ENCODE measurements at regions not wholly inside any gene's neighbourhood (a gene's known extent, or its start where the extent isn't known, plus 50 kb on each side); places are given as distances from the start of the nearest gene placed in this dataset.

- no peak for TF ChIP-seq CTCF (IDR thresholded peaks at IDR 0.05)
- DNase-seq (ENCODE audit: low spot score): no peak
- ATAC-seq (ENCODE audit: low FRiP score): no peak
Observed at GRCh38 chr22:49555526-49555925, 272.1 kb downstream of the BRD1 start.

GRCh38 chr22:49554741-49555140 lies 272.9 kb downstream of the BRD1 start:
- ATAC-seq (ENCODE audit: low FRiP score): no peak
- DNase-seq (ENCODE audit: low spot score): no peak

GRCh38 chr22:49554296-49554625 lies 273.4 kb downstream of the BRD1 start:
- DNase-seq (ENCODE audit: low spot score): no peak

More at GRCh38 chr22:49554741-49555140, 272.9 kb downstream of the BRD1 start:
- no peak for TF ChIP-seq CTCF (IDR thresholded peaks at IDR 0.05)

GRCh38 chr22:49553518-49554295 lies 274.0 kb downstream of the BRD1 start:
- DNase-seq (ENCODE audit: low spot score) (no peak), ATAC-seq (ENCODE audit: low FRiP score) (no peak)
- no peak for TF ChIP-seq CTCF (IDR thresholded peaks at IDR 0.05)

More at GRCh38 chr22:49554296-49554625, 273.4 kb downstream of the BRD1 start:
- TF ChIP-seq CTCF (IDR thresholded peaks at IDR 0.05): no peak
- ATAC-seq (ENCODE audit: low FRiP score): no peak

GRCh38 chr22:49553076-49553475 lies 274.6 kb downstream of the BRD1 start:
- DNase-seq (ENCODE audit: low spot score): no peak

GRCh38 chr22:49551897-49552614 lies 275.6 kb downstream of the BRD1 start:
- no peak for TF ChIP-seq CTCF (IDR thresholded peaks at IDR 0.05)
- DNase-seq (ENCODE audit: low spot score) (no peak), ATAC-seq (ENCODE audit: low FRiP score) (no peak)

More at GRCh38 chr22:49553076-49553475, 274.6 kb downstream of the BRD1 start:
- ATAC-seq (ENCODE audit: low FRiP score): no peak
- TF ChIP-seq CTCF (IDR thresholded peaks at IDR 0.05): no peak

- DNase-seq (ENCODE audit: low spot score): no peak
- no peak for ATAC-seq (ENCODE audit: low FRiP score)
- TF ChIP-seq CTCF (IDR thresholded peaks at IDR 0.05): no peak
Observed at GRCh38 chr22:49551446-49551845, 276.2 kb downstream of the BRD1 start.

Data from omental fat pad (tissue), 3 donors.